SK-N-SH (cell line): ENCODE measurements at regions not wholly inside any gene's neighbourhood (a gene's known extent, or its start where the extent isn't known, plus 50 kb on each side); places are given as distances from the start of the nearest gene placed in this dataset.

ENCODE experiments used
- CTCF ChIA-PET: fragments of 300-600, 350-600 bp; formaldehyde crosslinking; extraction: SDS; loops from one replicate; lab custom pipeline; 2021; lab: Yijun Ruan, JAX
- POLR2A ChIA-PET: fragments of 350-600 bp; sonication (Branson Sonifier 250); formaldehyde crosslinking; extraction: SDS; loops from one replicate; lab custom pipeline; 2020; ENCODE audit warnings: antibody characterized with exemption, inconsistent platforms; lab: Yijun Ruan, JAX
- DNase-seq: peaks from one replicate; pipeline ENCODE4 v3.0.0; 2012
- H2AFZ ChIP-seq: fragments of 200-600 bp; sonication (generic); 2 replicates; pipeline ENCODE4 v1.8.1; 2016; ENCODE audit warnings: antibody characterized with exemption, mild to moderate bottlenecking, low read depth
- H3F3A ChIP-seq: fragments of 200-600 bp; sonication (generic); replicated peaks from 2 replicates; pipeline ENCODE3; 2016; ENCODE audit warnings: antibody characterized with exemption, mild to moderate bottlenecking; ENCODE audit not compliant: insufficient read depth
- H3K27ac ChIP-seq, 2 experiments: fragments of 200-500 bp in 1 of 2; fragments of 200-600 bp in 1 of 2; sonication (Bioruptor generic) in 1 of 2; sonication (generic), shearing (Covaris generic) in 1 of 2; 2 replicates each; pipeline versions ENCODE4 v1.5.1 to v1.6.1; 2014 to 2016; ENCODE audit warnings: low read depth in 2 of 2, inconsistent platforms in 1 of 2, low read length in 1 of 2, mild to moderate bottlenecking in 1 of 2, mixed read lengths in 1 of 2
- H3K27me3 ChIP-seq: fragments of 200-600 bp; sonication (generic), shearing (Covaris generic); 2 replicates; pipeline ENCODE4 v1.6.1; 2016; ENCODE audit warnings: mixed run types; ENCODE audit not compliant: insufficient read depth
- H3K36me3 ChIP-seq, 2 experiments: fragments of 200-500 bp in 1 of 2; fragments of 200-600 bp in 1 of 2; sonication (Bioruptor generic) in 1 of 2; sonication (generic) in 1 of 2; replicated peaks in 1 of 2; 2 replicates each; pipeline versions ENCODE3 to v1.5.1; 2014 to 2016; ENCODE audit warnings: low read length in 1 of 2, mild to moderate bottlenecking in 1 of 2; ENCODE audit not compliant: insufficient read depth in 2 of 2, control insufficient read depth in 1 of 2
- H3K4me1 ChIP-seq, 2 experiments: fragments of 200-500 bp in 1 of 2; fragments of 200-600 bp in 1 of 2; sonication (Bioruptor generic) in 1 of 2; sonication (generic), shearing (Covaris generic) in 1 of 2; 2 replicates each; pipeline versions ENCODE4 v1.5.1 to v1.6.1; 2014 to 2016; ENCODE audit warnings: low read depth in 1 of 2, low read length in 1 of 2, mixed run types in 1 of 2; ENCODE audit not compliant: insufficient read depth in 2 of 2, control insufficient read depth in 1 of 2
- H3K4me2 ChIP-seq: fragments of 200-600 bp; sonication (generic), shearing (Covaris generic); 2 replicates; pipeline ENCODE4 v1.6.1; 2017; ENCODE audit warnings: mixed run types
- H3K4me3 ChIP-seq, 2 experiments: fragments of 200-500 bp in 1 of 2; fragments of 200-600 bp in 1 of 2; sonication (Bioruptor generic) in 1 of 2; sonication (generic), shearing (Covaris generic) in 1 of 2; 2 replicates each; pipeline versions ENCODE4 v1.5.1 to v1.8.1; 2014 to 2016; ENCODE audit warnings: low read depth in 2 of 2, inconsistent platforms in 1 of 2, low read length in 1 of 2, mild to moderate bottlenecking in 1 of 2, mixed read lengths in 1 of 2, moderate library complexity in 1 of 2
- H3K79me2 ChIP-seq: fragments of 200-600 bp; sonication (generic); 2 replicates; pipeline ENCODE4 v1.8.1; 2017; ENCODE audit warnings: mild to moderate bottlenecking; ENCODE audit not compliant: insufficient read depth
- H3K9ac ChIP-seq: fragments of 200-600 bp; sonication (generic); 2 replicates; pipeline ENCODE4 v1.6.1; 2017; ENCODE audit warnings: mixed run types
- H3K9me2 ChIP-seq: fragments of 200-600 bp; sonication (generic); 2 replicates; pipeline ENCODE4 v1.6.1; 2017; ENCODE audit warnings: mixed run types
- H3K9me3 ChIP-seq: fragments of 200-600 bp; sonication (generic); 2 replicates; pipeline ENCODE4 v1.6.1; 2017; ENCODE audit warnings: mixed run types, mild to moderate bottlenecking, moderate library complexity
- H4K20me1 ChIP-seq: fragments of 200-600 bp; sonication (generic); 2 replicates; pipeline ENCODE4 v1.6.1; 2017; ENCODE audit warnings: mild to moderate bottlenecking, mixed run types; ENCODE audit not compliant: insufficient read depth
- CHD2 ChIP-seq: fragments of 150-350 bp; IDR thresholded peaks from 2 replicates; pipeline ENCODE4 v1.6.1; 2018; ENCODE audit warnings: low read length; ENCODE audit not compliant: partially characterized antibody
- EP300 ChIP-seq, 2 experiments: IDR thresholded peaks; 2 replicates each; pipeline versions ENCODE4 v1.4.0 to v1.6.1; 2012; ENCODE audit warnings: borderline replicate concordance in 1 of 2, low read depth in 1 of 2, low read length in 1 of 2
- EZH2phosphoT487 ChIP-seq: fragments of 200-600 bp; sonication (generic); IDR thresholded peaks from 2 replicates; pipeline ENCODE4 v1.6.1; 2017; ENCODE audit warnings: low read depth, mixed run types, mild to moderate bottlenecking, antibody characterized with exemption, moderate library complexity, borderline replicate concordance
- FOXM1 ChIP-seq: IDR thresholded peaks from 2 replicates; pipeline ENCODE4 v1.4.0; 2012; ENCODE audit warnings: low read depth, mild to moderate bottlenecking
- IRF3 ChIP-seq: fragments of 150-350 bp; IDR thresholded peaks from 2 replicates; pipeline ENCODE4 v1.6.1; 2016; ENCODE audit warnings: mild to moderate bottlenecking, low read depth, low read length
- JUND ChIP-seq: IDR thresholded peaks from 2 replicates; pipeline ENCODE4 v1.4.0; 2012
- NFIC ChIP-seq: IDR thresholded peaks from 2 replicates; pipeline ENCODE4 v1.4.0; 2012; ENCODE audit warnings: borderline replicate concordance
- RFX5 ChIP-seq: IDR thresholded peaks from 2 replicates; pipeline ENCODE4 v1.6.1; 2012; ENCODE audit warnings: mild to moderate bottlenecking, improper control_type of control experiment, low read length
- SIN3A ChIP-seq: IDR thresholded peaks from 2 replicates; pipeline ENCODE4 v1.6.1; 2012; ENCODE audit warnings: low read depth, mild to moderate bottlenecking, low read length, moderate library complexity, borderline replicate concordance
- WGBS: methylation state at CpG from one replicate; pipeline ENCODE4 v1.1.6; 2017; ENCODE audit warnings: low lambda C conversion rate; 5-methylcytosine and 5-hydroxymethylcytosine counted together
- TF ChIP-seq, protein P1 (sequence below): IDR thresholded peaks from 2 replicates; pipeline ENCODE4 v1.4.0; 2012; ENCODE audit warnings: low read depth, borderline replicate concordance

DNA sequence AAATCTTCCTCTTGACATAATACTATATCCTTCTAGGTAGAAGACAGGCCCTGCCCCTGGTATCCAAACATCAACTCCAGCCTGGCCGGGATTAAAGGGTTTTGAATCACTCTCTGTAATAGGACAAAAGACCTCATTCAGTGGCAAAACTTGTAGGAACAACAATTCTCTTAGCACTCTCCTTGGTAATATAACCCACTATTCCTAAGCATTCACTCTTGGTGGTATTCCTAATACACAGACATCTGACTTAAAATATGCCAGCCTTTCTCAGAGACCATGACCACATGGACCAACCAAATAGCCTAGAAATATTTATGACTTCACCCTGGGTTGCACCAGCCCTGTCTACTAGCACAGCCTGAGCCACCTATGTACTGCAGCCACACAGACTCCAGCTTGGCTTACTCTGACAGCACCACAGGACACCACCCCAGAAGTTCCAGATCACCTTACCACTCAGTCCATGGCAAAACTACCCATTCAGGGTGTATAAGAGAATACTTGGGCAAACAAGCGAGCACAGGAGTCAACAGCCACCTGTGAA is 244.9 kb upstream of the NEBL start:
- WGBS: 67% methylated on average over 2 of the region's 2 CpGs
- Histone ChIP-seq H3K36me3 (no peaks in the 10 kb centered on the region), H3K4me3 (no peak overlapping the region), H3K9me3 (no peaks in the 10 kb centered on the region), H4K20me1 (no peaks in the 10 kb centered on the region), H3K4me2 (no peak overlapping the region), H3K27ac (no peak overlapping the region), H3K9ac (no peak overlapping the region), H3K4me1 (peaks cover 0 to 8% of the 10 kb centered on the region in 2 experiments; a peak in 2 of 4 replicates), H3K79me2 (no peaks in the 10 kb centered on the region), H3K9me2 (no peaks in the 10 kb centered on the region), H3F3A (no peaks in the 10 kb centered on the region), H3K27me3 (no peaks in the 10 kb centered on the region), H2AFZ (no peak overlapping the region)
- POLR2A ChIA-PET: no interaction called here
- TF ChIP-seq, protein P1, sequence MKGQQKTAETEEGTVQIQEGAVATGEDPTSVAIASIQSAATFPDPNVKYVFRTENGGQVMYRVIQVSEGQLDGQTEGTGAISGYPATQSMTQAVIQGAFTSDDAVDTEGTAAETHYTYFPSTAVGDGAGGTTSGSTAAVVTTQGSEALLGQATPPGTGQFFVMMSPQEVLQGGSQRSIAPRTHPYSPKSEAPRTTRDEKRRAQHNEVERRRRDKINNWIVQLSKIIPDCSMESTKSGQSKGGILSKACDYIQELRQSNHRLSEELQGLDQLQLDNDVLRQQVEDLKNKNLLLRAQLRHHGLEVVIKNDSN: no peak
- TF ChIP-seq RFX5 (no peak), EP300 (IDR thresholded peaks at IDR 0.05; ENCODE audit: borderline replicate concordance in 1 of 2, low read depth in 1 of 2, low read length in 1 of 2) (no peak), NFIC (no peak), EZH2phosphoT487 (no peak), FOXM1 (no peak), SIN3A (no peak), CHD2 (no peak)
- no peak for DNase-seq
- CTCF ChIA-PET: no interaction called here

GRCh38 chr10:21138769-21139340 is 241.7 kb upstream of the NEBL start:
- Histone ChIP-seq H3K9me3 (no peaks in the 10 kb centered on the region), H3K27me3 (no peaks in the 10 kb centered on the region), H2AFZ (0 out of 2 replicates have a peak overlapping the region, but pooled peaks have one; percentile 8), H3K27ac (no peak overlapping the region; a peak in 1 of 4 replicates), H4K20me1 (no peaks in the 10 kb centered on the region), H3K36me3 (no peaks in the 10 kb centered on the region), H3K9ac (no peak overlapping the region), H3F3A (no peaks in the 10 kb centered on the region), H3K4me3 (no peak overlapping the region), H3K4me1 (no peaks in the 10 kb centered on the region; a peak in 1 of 4 replicates), H3K9me2 (no peaks in the 10 kb centered on the region), H3K4me2 (no peak overlapping the region), H3K79me2 (no peaks in the 10 kb centered on the region)
- WGBS: 27% methylated on average over 6 of the region's 6 CpGs
- no peak for DNase-seq
- TF ChIP-seq JUND: no peak
- TF ChIP-seq IRF3: no peak
- ChIA-PET POLR2A (no interaction called here), CTCF (interaction anchor here (1.4 kb wide), 1 partner anchor 16 kb away, joined by 3 read pairs; no protein-coding TSS in a partner anchor)
